Stimulated activated CD4-positive, alpha-beta T cell treated with anti-CD3 and anti-CD28 coated beads, TNF-alpha, amount 100 ng/mL, for 24 hours (primary cell): ENCODE measurements at regions not wholly inside any gene's neighbourhood (a gene's known extent, or its start where the extent isn't known, plus 50 kb on each side); places are given as distances from the start of the nearest gene placed in this dataset.
"Not testable (repeated sequence)": the region's sequence is repeated elsewhere in the genome, so short reads cannot be mapped to it uniquely, and the experiment has no call there.

Experiments used
- DNase-seq, 3 experiments: peaks; one replicate each; pipeline ENCODE4 v3.0.0-alpha.2; 2020; ENCODE audit warnings: low read depth in 3 of 3

- no peak for DNase-seq
Measured at GRCh38 chr20:17873410-17874270, 95.0 kb downstream of the SNX5 start.

- DNase-seq = no peak
Measured at GRCh38 chr20:17872959-17873358, 95.6 kb downstream of the SNX5 start.

- no peak for DNase-seq
Measured at GRCh38 chr20:17872434-17872833, 96.2 kb downstream of the SNX5 start.

GRCh38 chr20:17871886-17872285 lies 96.7 kb downstream of the SNX5 start:
- no peak for DNase-seq

GRCh38 chr20:17871181-17871580 lies 97.4 kb downstream of the SNX5 start:
- DNase-seq = no peak

- DNase-seq = no peak
Measured at GRCh38 chr20:17870086-17870740, 98.4 kb downstream of the SNX5 start.

- no peak for DNase-seq
Measured at GRCh38 chr20:17869295-17869994, 99.1 kb downstream of the SNX5 start.

GRCh38 chr20:17868700-17869231 lies 99.8 kb downstream of the SNX5 start:
- no peak for DNase-seq

- no peak for DNase-seq
Measured at GRCh38 chr20:17868151-17868550, 100.4 kb downstream of the SNX5 start.

GRCh38 chr20:17867131-17867925 lies 101.3 kb downstream of the SNX5 start:
- DNase-seq = no peak

- DNase-seq = no peak
Measured at GRCh38 chr20:17866234-17867001, 102.2 kb downstream of the SNX5 start.

GRCh38 chr20:17863577-17864292 lies 104.9 kb downstream of the SNX5 start:
- DNase-seq = no peak

- DNase-seq = no peak
Measured at GRCh38 chr20:17863209-17863576, 105.4 kb downstream of the SNX5 start.

GRCh38 chr20:17862171-17862570 lies 106.4 kb downstream of the SNX5 start:
- DNase-seq = no peak

GRCh38 chr20:17861620-17862019 lies 107.0 kb downstream of the SNX5 start:
- not testable (repeated sequence) for DNase-seq

- DNase-seq = no peak
Measured at GRCh38 chr20:17860301-17861197, 108.0 kb downstream of the SNX5 start.

GRCh38 chr20:17859616-17860232 lies 108.9 kb downstream of the SNX5 start:
- no peak for DNase-seq

GRCh38 chr20:17859002-17859615 lies 109.5 kb downstream of the SNX5 start:
- DNase-seq = no peak
